GM19372 (cell line): ENCODE measurements at regions not wholly inside any gene's neighbourhood (a gene's known extent, or its start where the extent isn't known, plus 50 kb on each side); places are given as distances from the start of the nearest gene placed in this dataset.

Experiments
- ATAC-seq: cut with Tn5 transposase; IDR thresholded peaks from one replicate; pipeline ENCODE4 v1.9.1; 2021; ENCODE audit warnings: mild to moderate bottlenecking, low read depth, moderate library complexity; ENCODE audit not compliant: unreplicated experiment

DNA sequence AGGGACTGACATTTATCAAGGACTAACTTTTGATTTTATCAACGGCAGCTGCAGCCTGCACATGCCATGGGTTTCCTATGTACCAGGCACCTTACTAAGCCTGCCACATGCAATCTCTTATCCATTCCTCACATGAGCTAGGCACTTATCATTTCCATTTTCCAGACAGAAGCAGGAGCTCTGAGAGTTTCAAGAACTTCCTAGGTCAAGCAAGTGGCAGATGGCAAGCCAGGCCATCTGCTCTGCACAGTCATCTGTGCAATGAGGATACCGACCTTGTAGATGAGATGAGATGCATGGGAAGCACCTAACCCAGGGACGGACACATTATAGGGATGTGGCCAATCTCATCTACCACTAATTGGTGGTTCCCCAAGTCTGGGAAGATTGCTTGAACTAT, 339.4 kb upstream of the USP24 start:
- ATAC-seq: no peak

DNA sequence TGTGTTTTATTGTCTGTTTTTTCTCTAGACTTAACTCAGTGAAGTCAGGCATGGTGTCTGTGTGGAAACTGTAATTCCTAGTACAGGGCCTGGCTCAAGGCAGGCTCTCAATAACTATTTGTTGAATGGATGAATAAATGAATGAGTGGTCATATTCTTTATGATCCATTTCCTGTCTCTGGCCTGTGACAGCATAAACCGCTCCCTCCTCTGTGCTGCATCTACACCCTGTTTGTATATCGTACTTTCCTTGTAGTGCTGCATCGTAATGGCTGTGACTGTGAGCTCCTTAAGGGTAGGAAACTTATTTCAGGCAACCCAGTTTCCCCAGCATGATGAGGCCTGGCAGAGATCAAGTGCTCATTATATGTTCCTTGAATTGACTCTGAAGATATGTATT, 337.5 kb upstream of the USP24 start:
- ATAC-seq: no peak

DNA sequence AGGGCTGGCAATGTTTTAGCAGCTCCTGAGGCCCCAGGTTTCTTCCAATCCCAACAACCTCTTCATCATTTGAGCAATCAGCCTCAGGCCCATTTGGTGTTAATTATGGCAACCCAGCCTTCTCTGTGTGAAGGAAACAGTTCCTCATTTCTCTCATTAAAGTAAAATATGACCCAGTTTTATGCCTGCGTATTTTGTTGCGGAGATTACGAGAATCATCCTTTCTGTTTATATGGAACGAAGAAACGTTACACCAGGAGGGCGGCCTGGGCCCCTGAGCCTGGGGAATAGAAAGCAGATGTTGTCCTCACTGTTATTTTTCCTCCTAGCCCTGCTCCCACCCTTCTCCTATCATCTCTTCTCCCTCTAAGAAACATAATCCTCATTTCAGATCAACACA, 332.2 kb upstream of the USP24 start:
- no peak for ATAC-seq

DNA sequence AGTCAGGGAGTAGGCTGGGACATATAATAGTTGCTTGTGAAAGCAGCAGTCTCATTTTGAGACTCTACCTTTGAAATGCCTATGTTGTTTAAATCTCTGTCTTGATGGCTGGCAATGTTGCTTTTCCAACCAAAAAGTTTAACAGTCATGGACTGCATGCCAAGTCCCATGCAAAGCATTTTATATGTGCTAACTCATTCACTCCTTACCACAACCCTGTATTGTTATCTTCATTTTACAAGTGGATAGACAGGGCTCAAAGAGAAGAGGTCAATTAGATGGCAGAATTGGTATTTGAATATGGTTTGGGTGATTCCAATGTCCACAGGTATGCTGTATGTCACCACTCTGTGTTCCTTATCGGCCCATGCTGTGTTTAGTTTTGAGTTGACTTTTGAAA, 331.4 kb upstream of the USP24 start:
- no peak for ATAC-seq

DNA sequence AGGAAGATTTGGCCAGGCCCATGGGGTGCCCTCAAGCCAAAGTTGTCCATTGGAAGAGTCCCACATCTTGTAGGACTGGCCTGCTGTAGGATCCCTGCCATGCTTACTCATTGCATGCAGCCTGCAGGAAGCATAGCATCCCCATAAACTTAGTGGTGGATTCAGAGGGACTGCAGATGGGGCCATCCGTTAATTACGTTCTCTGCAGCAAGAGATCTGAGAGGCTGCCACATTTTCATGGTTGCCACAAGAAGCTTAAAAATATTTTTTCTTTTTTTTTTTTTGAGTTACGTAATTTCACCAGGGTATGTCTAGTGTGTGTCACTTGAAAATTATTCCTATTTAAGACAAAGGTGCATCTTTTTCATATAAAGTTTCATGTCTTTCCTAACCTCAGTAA, 329.7 kb upstream of the USP24 start:
- no peak for ATAC-seq

DNA sequence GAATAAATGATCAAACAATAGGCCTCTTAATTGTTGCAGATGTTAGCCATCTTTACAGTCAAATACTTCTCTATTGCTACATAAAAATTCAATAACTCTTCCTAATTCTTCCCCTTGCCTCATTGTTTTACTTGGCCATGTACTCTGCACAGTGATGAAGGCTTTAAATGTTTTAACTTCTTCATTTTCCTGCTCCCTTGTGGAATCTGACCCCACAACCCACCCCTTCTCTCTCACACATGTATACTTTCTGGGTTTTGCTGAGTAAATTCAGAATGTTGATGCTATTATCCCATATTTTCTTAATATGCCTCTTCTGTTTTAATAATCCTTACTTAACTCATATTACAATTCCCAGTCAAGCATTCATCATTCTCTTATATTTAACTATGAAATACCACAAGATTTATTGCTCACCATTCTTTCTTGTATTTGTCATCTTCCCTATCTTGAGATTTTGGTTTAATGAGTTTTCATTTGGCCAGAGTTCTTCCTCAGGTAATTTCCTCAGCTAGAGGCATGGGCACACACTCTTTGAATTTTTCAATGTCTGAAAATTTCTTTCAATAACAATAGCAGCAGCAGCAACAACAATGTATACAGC, 327.8 kb upstream of the USP24 start:
- ATAC-seq: no peak

DNA sequence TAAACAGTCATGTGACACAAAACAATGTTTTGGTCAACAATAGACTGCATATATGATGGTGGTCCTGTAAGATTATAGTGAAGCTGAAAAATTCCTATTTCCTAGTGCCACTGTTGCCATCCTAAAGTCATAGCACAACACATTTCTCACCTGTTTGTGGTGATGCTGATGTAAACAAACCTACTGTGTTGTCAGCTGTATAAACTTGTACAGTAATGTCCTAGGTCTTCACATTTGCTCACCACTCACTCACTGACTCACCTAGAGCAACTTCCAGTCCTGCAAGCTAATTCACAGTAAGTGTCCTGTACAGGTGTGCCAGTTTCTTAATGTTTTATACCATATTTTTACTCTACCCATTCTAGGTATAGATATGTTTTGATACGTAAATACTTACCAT, 326.1 kb upstream of the USP24 start:
- ATAC-seq: no peak

DNA sequence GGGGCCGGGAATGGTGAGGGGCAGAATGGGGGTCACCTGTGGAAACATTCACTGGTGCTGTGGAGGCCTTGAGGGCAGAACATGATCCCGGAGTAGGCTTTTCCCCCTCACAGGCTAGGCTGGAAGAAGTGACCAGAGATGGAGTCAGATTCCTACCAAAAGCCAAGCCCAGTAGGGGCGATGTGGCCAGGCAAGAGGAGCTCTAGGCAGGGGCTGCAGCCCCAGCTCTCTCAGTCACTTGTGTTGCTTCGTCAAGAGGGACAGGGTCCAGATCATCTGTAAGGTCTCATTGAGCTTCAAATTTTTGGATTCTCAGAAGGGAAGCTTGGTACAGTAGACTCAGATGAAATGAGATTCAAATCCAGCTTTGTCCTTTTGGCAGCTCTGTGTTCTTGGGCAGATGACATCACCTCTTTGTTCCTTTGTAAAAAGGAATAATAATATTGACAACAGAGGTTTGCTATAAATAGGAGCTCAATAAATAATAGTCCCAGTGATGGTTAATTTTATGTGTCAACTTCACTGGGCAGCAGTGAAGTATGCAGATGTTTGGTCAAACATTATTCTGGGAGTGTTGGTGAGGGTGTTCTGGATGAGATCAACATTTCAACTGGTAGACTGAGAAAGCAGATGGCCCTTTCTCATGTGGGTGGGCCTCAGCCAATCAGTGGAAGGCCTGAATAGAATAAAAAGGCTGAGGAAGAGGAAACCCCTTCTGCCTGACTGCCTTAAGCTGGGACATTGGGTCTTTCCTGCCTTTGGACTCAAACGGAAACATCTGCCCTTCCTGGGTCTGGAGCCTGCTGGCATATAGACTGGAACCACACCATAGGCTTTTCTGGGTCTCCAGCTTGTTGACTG, 324.7 kb upstream of the USP24 start:
- no peak for ATAC-seq

DNA sequence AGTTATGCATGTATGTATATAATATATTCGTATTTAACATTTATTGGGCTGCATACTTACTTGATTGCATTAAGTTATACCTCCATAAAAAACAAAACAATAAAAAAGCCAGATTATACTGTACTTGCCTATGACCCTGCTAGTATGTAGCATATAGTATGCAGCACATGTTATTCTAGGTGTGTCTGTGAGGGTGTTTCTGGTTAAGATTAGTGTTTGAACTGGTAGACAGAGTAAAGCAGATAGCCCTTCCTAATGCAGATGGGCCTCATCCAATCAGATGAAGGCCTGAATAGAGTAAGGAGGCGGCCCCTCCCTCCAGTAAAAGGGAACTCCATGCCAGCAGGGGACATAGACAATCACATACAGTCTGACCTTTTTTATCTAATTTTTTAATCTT, 323.3 kb upstream of the USP24 start:
- no peak for ATAC-seq

DNA sequence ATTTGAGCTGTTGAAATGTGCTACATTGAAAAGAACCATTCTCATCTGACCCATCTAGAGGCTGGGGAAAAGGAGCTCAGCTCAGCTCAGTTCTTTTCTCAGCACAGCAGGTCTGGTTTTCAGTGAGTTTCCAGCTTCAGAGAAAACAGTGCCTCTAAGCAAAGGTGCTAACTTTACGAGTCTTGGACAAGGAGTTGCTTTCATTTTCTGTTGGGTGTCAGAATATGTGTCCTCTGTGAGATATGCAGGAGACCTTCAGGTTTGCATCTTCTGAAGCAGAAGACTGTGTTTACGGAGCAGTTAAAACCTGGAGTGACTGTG, 321.3 kb upstream of the USP24 start:
- ATAC-seq: no peak

DNA sequence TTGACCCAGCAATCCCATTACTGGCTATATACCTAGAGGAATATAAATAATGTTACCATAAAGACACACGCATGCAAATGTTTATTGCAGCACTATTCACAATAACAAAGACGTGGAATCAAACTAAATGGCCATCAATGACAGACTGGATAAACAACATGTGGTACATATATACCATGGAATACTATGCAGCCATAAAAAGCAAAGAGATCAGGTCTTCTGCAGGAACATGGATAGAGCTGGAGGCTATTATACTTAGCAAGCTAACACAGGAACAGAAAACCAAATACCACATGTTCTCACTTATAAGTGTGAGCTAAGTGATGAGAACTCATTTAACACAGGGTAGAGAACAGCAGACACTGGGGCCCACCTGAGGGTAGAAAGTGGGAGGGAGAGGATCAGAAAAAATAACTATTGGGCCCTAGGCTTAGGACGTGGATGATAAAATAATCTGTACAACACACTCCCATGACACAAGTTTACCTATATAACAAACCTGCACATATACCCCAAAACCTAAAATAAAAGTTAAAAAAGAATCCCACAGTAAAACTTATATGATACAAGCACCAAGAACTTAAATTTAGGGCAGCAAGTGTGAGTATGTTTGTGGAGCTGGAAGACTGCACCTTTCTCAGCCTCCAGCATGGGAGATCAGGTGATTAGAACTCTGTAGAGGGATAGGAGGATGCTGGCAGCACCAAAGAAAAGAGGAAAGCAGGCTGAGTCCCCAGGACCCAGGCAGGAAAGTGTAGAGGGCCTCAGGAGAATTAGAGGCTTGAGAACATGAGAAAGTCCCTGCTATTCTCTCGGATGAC, 320.8 kb upstream of the USP24 start:
- no peak for ATAC-seq

DNA sequence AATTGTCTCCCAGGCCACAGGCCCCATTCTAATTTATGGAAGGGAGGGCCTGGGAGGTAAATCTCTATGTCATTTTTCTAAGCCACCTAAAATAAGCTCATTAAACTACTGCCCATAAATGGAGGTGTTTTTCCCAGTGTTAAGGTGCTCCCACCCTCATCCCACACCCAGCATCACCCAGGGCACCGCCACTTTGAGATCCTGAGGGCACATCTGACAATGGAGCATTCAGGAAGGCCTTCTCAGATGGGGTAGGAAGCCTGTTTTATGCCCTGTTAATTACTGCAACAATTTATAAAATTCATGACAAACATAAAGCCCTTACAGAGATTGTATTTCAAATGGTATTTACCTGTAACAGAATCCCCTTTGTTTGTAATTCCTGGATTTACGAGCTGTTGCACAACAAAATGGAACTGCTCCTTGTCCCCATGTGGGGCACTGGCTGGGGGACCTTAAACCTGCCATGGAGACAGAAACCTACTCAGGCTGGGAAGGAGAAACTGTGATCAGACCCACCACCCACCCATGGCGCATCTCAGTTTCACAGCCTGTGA, 319.5 kb upstream of the USP24 start:
- no peak for ATAC-seq

DNA sequence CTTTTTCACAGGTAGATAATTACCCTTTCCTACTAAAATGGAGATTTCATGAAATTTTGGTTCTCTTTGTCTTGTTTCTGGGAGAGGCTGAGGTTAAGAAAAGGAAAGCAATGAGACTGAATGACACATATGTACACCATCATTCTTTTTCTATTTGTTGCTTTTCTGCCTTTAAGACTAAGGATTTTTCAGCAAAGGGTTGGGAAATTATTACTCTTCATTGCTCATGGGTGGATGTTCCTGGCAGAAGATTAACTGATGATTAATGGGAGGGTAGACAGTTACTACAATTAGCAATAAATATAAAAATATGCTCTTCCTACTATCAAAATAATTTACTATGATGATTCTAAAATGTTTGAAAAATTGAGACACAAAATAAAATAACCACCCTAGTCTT, 316.5 kb upstream of the USP24 start:
- ATAC-seq: no peak

DNA sequence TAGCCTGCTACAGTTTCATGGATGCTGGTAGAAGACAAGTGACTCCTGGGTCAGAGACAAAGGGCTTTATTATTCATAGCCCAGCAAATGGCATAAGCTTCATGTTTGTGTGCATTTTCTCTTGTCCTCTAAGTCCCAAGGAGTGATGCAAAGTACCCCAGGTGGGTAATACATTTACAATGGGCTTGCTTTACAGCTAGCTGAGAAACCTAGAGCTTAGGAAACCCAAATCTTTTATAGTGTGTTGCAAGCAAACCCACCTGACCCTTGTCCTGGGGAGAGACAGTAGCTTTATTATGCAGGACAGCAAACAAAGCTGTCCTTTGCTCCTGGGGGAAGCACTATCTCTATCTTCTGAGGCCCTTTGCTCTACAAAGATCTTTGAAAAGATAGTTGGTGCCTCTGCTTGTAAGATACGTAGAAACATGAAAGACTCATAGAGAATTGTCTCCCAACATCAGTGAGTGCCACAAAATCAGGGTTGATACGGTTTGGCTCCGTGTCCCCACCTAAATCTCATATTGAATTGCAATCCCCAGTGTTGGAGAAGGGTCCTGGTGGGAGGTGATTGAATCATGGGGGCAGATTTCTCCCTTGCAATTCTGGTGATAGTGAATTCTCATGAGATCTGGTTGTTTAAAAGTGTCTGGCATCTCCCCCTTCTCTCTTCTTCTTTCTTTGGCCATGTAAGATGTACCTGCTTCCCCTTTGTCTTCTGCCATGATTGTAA, 315.8 kb upstream of the USP24 start:
- no peak for ATAC-seq

DNA sequence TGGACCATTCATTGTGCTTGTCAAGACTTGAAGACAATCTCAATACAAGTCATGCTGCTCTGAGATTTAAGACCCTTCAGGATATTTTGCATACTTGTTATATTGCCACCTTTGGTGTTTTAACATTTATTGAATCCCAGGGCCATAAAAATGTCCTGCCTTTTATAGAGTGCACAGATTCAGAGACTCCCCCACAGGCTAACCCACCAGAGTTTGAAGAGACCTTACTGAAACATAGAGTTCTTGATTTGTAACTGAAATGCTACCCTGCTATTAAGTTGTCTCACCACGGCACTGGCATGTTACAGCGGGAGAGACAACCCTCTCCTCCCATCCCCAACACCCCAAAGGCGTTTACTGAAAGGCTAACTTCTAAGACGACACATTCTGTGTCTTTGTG, 313.9 kb upstream of the USP24 start:
- no peak for ATAC-seq

DNA sequence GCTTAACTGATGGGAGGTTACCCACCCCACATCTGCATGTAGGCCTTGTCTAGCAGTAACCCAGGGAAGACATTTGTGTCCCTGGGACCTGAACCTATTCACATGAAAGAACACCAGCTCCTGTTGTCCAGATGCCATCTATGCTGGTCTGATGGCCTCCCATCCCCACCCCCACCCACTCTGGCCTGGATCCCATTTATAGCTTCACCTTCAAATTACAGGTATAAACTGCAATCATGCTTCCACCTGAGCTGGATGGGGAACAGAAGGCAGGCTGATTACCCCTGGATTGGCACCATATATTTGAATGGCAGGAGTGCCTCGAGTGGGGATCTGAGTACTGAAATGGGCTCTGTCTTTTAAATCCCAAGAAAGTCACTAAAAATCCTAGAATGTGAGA, 312.7 kb upstream of the USP24 start:
- ATAC-seq: no peak

DNA sequence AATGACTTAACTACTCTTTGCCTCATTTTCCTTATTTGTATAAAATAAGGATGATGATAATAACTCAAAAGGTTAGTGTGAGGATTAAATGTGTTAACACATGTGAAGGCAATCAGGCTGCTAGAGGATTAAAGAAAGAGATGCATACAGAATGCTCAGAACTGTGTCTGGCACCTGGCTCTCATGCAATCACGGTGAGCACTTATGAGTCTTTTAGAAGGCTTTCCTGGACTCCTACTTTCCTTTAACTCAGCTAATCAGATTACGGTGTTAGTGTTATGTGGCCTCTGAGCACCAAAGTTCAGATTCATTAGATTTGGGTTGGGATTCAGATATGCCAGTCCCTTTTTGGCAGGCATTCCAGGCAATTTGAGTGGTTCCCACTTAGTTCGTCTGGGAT, 311.6 kb upstream of the USP24 start:
- no peak for ATAC-seq

DNA sequence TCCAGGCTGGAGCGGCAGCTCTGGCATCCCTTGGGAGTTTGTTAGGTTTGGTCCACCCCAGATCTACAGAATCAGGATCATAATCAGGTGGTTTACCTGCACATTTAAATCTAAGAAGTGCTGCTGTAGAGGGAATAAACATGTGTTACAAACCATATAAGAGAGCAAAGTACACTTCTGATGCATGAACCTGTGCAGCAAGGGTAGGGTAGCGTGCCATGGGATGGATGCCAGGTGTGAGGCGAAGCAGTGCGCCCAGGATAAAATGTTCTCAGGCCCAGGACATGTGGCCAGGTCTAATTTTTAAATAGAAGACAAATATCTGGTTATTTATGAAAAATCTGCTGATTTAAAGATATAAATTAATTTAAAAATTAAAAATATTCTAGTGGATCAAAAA, 308.8 kb upstream of the USP24 start:
- ATAC-seq: no peak

DNA sequence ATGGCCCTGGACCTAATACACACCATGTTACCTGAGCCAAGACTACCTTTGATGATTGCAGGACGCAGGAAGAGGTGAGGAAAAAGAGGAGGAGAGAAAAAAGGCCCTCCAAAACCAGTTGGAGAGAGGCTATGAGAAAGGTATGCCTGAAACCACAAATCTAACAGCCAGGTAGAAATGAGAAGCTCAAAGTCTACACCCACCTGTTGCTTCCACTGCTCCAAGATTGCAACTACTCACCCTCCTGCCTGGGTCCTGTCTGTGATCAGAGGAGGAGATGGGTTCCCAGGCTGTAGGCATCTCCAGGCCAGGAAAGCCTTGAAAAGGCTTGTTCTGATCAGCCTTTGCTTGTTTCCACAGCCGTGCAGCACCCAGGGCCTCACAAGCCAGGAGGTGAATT, 307.8 kb upstream of the USP24 start:
- ATAC-seq: no peak

DNA sequence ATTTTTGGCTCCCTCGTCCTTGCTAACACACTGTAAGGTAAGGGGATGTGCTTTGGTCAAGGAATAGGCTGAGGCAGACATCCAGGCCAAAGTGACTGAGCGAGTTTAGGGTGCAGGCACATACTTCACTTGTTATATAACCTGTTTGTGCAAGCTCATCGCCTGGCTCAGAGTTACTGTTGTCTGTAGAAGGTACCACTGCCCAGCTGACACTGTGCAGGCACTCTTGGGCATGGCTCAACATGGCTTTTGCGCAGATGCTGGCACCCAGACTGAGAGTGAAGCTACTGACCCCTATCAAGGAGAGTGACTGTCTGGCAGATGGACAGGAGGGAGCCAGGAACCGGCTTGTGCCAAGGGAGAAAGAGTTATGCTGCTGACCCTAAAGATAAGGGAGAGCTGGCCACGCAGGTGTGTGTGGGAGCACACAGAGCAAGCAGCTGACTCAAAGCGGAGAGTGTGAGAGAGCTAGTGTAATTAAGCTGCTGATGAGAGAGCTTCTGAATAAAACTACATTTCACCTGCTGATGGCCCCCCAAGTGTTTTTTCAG, 307.3 kb upstream of the USP24 start:
- no peak for ATAC-seq
